Stromal cell of bone marrow (primary cell): ENCODE measurements at regions not wholly inside any gene's neighbourhood (a gene's known extent, or its start where the extent isn't known, plus 50 kb on each side); places are given as distances from the start of the nearest gene placed in this dataset.
"Not testable (repeated sequence)": the region's sequence is repeated elsewhere in the genome, so short reads cannot be mapped to it uniquely, and the experiment has no call there.

Experiments used
- DNase-seq: peaks from one replicate; pipeline ENCODE4 v3.0.0-alpha.2; 2012; ENCODE audit warnings: low read depth

DNA sequence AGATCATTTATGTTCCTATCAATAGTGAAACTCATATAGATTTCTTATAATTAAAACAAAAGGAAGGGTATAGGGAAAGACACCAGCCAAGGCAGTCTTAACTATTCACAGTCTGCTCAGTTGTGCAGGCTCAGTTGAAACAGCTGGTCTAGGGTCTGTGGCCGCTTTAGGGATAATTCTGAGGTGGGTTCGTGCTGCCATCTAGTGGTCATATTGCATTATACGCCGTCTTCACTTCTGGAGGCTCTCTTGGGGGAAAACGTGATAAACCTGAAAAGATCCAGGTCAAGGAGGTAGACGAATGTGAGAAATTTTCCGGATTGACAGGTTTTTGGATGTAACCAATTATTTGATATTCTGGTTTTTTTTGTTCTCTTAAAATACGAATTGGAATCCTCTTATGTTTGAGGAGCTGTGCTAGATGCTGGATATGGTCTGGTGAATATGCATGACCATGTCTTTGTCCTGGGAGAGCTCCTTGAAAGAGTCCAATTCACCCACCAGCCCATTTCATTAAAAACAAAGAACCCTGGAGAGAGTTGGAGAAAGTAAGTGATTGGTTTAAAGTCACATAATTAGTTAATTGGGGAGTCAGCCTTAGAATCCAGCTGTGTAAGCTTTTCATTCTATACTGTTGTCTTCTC is 492.4 kb downstream of the PLCL1 start:
- DNase-seq = peak; percentile 18

DNA sequence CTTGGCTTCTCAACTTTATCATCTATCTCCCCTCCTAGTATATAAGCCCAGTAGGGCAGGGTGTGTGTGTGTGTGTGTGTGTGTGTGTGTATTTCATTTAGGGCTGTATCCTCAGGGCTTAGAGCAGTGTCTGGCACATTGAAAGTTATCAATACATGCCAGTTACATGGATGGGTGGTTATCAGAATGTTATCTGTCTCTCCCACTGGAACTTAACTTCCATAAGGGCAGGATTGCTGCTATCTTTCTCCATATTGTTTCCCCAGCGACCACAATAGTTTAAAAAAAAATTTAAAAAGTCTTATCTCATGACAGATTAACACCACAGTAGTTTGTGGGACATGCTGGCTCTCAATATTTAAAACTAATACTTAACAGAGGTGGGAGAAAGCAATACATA is 488.9 kb downstream of the PLCL1 start:
- DNase-seq = no peak

DNA sequence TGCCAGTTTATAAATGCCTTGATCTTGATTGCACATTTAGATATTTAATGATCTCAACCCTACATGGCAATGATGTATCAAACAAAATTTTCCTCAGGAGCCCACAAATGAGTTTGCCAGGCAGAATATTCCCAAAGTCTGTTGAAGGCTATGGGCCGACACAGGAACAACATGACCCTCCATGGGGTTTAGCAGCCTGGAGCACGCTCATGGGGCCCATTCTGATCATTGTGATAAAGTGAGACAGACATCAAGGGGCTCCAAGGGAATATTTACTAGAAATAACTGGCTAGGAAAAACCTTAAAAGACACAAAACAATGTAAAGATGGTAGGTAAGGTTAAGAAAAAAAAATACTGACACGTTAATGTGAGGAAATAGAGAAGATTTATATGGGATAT is 485.4 kb downstream of the PLCL1 start:
- no peak for DNase-seq

DNA sequence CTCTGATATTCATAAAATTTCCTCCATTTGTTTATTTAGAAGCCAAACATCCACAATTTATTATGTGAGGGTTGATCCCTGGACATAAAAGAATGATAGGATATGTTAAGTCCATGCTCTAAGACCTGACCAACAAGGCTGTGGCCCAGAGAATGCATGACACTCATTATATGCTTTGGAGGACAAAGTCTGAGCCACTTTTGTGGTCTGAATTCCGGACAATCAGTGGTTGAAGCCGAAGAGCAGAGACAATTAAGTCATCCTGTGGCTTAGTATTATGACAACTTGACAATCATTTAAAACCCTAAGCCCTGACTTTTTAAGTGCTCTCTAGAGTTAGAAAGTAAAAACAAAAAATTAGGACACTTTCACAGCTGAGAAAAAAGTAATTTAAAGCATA is 483.3 kb downstream of the PLCL1 start:
- DNase-seq = no peak

DNA sequence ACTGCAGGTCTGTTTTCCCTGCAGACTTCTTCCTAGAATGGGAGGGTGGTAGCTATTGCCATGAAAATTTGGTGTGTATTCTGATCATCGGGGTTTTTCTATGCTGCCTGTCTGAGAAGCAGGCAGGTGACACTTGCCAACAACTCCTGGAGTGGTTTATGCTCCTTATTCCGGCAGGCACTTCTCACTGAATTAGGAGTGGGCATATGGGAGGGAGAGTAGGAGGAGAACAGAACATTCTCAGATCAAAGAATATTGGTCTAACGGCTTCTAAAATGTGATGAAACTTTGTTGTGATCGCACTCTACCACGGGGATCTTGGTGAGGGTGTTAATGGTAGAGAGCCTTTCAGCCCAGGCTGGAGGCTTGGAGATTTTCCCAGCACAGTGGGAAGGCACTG is 480.8 kb downstream of the PLCL1 start:
- DNase-seq = no peak

DNA sequence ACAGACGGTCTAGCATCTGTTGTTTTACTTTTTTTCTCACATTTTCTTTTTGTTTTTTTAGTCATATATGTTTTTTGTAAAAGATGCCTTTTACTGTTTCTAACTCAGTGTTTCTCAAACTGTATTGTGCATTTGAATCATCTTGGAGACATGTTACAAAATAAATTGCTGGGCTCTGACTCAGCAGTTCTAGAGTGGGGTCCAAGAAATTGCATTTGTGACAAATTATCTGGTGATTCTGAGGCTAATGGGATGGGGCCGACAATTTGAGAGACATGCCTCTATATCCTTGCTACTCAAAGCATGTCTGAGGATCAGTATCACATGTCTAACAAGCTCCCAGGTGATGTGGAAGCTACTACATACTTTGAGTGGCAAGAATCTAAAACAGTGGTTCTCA is 478.8 kb downstream of the PLCL1 start:
- peak; percentile 34 for DNase-seq

DNA sequence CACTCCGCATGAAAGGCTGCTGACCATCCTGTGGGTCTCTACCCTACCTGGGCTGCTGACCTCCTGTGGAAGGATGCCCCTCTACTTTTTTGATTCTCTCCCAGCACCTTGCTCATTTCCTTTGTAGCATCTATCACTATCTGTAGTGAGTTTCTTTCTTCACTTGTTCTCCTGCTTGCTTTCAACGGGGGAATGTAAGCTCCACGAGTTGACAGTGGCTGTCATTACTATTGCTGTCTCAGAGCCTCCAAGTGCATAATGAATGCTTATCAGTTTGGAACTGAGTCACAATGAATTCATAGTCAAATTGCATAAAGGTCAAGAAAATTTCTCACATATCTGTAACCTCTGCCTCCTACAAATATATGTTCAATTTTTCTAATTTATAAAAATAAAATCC is 477.7 kb downstream of the PLCL1 start:
- DNase-seq = no peak

DNA sequence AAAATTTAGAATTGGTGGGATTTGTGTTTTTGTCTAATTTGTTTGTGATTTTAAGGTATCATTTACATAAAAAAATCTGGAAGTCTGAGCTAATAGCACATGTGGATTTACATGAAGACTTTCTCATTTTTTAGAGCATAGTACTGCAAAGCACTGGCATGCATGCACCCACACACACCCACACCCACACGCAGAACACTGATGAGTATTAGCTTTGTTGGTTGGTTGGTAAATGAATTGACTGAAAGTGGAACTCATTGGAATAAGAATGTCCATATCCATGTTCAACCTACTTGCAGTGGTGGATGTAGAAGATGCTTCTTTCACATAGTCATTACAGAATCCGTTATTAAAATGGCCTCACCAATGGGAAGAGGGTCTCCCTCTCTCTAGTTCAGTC is 475.8 kb downstream of the PLCL1 start:
- DNase-seq = no peak

DNA sequence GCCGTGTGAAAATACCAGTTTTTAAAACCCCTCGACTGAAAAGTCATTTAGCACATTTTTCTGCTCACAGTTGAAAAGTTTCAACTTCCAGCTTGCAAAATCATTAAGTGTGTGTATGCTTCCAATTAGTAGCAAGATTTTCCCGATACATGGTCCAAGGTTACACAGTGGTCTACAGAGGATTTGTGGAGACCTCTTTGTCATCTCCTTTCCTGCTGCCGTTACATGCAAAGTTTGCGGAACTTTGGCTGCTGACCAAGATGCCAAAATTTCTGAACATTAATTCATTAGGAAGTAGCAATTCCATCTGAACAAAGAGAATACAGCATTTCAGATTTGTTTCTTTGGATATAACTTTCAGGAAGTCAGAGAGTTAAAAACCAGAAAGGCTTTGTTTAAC is 474.6 kb downstream of the PLCL1 start:
- no peak for DNase-seq

DNA sequence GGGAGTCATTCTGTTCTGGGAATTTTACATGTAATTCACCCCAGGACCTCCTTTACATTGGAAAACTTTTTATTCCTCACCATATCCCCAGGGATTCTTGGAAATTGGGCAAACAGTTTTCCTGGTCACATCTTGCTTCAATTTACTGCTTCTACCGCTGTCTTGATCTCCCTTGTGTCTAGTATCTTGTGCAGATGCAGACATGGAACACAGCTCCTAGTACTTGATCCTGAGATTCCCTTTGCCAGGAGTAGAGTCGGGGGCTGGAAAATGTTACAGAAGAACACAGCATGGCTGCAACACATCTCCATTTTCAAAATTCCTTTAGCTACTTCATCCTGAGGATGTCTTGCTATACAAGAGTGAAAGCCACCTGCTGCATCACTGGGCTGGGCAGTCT is 472.8 kb downstream of the PLCL1 start:
- no peak for DNase-seq

DNA sequence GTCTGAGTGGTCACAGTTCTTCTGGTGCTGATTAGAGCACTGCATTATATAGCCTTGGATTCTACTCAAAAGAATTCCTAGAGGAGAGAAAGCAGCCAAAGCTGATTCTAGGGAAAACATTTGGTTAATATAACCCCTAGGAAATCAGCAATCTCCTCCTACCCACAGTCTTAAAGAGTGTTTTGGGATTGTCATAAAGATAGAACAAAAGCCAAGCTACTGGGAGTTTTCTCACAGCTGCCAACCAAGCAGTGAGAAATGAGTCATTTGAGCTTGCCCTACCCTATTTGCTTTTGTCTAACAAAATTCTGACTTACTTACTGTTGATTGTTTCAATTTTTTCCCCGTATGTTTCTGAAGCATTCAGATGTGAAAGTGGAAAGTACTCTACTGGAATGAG is 469.3 kb downstream of the PLCL1 start:
- DNase-seq = peak; percentile 62

DNA sequence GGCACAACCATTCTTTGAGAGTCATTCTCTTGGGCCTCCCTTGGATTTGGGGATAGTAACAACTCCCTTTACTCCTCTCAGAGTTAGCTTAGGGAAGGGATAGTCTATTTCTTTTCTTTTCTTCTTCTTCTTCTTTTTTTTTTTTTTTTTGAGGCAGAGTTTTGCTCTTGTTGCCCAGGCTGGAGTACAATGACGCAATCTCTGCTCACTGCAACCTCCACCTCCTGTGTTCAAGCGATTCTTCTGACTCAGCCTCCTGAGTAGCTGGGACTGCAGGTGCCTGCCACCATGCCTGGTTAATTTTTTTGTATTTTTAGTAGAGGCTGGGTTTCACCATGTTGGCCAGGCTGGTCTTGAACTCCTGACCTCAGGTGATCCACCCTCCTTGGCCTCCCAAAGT is 465.8 kb downstream of the PLCL1 start:
- not testable (repeated sequence) for DNase-seq

DNA sequence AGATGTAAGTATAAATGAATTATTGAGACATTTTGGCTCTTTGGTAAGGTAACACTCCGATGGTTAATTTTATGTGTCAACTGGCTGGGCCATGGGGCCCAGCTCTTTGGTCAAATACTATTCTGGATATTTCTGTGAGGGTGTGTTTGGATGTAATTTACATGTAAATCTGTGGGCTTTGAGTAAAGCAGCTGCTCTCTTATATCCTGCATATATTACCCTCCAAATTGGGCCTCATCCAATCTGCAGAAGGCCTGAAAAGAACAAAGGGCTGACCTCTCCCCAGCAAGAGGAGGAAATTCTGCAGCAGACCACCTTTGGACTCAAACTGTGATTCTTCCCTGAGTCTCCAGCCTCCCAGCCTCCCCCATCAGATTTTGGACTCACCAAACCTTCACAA is 464.1 kb downstream of the PLCL1 start:
- DNase-seq = no peak

DNA sequence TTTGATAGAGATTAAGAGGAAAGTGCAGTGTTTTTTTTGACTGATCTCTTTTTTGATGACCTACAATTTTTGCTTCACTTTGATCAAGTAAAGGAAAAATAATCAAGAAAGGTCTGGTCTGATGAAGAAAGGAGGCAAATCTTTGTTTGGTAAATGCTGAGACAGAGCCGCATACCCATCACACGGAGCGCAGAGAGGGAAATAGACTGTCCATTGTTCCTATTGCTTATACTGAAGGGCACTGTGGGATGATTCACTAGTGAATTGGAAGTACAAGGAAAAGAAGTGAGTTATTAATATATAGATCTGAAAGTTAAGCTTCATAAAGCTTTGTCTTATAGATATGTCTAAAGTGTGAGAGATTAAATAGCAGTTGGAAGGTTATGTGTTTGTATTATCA is 455.1 kb downstream of the PLCL1 start:
- no peak for DNase-seq

DNA sequence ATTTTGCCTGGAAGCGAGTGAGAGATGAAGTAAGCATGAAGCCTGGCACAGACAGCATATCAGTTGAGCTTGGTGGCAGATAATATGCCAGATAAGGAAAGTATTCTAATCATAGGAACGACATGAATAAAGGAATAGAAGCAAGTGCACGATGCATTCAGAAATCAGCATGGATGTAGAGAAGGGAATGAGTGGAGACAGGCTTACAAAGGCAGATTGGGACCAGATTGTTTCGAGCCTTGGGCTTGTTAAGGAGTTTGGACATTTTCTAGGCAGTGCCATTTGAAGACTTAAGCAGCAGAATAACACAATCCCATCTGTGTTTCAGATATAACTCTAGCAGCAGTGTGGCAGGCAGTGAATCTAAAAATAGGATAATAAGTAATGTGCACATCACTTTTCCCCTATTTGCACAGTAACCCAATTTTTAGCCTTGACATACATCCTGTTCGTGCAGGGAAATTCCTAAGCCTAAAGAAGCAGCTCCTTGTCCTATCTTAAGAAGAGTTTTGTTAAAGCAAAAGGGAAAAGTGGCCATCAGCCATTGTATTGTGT is 450.2 kb downstream of the PLCL1 start:
- DNase-seq = no peak

DNA sequence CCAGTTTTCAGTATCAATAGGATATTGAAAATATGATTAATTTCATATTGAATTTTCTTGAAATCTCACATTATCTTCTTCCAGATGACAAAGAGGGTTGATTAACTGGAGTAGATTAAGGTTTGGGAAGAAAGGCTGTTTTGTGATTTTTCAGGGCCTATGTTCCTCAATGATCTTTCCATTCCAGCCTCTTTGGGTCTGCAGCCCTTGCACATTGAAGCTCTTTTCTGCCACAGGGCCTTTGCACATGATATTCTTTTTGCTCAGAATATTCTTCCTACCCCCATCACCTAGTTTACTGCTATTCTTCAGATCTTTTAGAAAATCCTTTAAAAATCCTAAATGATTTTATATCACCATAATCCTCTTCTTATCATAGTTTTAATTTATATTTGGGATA is 449.6 kb downstream of the PLCL1 start:
- DNase-seq = no peak

DNA sequence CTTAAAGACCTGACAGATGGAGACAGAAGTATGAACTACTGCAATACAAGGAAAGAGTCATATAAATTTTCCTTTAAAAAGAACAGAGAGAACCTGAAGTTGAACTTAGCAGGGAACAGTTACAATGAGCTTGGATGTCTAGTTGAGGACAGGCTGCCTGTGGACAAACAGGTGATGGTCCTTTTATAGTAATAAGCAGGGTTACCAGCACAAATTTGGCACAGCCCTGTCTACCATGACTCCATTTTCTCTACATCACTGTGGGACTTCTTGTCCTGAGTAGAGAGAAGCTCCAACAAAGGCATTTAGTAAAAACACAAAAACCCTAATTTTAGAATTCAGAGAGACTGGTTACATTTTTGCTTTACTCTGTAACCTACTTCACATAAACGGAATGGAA is 448.1 kb downstream of the PLCL1 start:
- no peak for DNase-seq

DNA sequence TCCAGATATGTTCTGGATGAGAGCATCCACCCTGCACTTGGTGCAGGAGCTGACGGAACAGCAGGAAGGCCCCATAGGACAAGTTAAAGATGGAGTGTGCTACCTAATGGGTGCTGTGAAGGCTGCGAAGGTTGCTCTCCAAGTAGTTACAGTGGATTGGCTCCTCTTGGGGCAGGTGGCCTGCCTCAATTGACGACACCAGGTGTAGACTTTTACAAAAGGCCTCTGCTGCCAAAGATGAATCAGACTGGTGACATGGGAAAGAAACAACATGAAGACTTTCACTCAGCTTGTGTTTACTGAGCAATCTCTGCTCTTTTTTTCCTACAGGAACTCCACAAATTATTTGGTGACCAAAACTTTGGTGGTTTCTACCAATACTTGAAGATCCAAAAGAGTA is 437.7 kb downstream of the PLCL1 start:
- DNase-seq = no peak

DNA sequence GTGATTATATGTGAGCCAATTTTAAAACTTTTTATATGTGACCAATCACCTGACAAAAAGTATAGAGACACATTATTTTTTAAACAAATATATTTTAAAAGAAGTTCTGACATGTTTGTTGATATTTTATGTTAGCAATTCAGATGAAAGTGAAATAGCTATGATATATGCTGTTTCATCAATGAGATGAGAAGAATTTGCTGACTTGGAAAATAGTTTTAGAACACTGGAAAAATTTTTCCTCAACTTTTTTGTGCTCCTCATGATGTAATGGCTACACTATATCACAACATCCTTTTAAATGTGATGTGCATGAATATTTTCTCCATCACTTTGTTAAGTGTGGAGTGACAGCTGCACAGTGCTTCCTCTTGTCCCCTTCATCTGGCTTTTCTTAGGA is 434.0 kb downstream of the PLCL1 start:
- no peak for DNase-seq

DNA sequence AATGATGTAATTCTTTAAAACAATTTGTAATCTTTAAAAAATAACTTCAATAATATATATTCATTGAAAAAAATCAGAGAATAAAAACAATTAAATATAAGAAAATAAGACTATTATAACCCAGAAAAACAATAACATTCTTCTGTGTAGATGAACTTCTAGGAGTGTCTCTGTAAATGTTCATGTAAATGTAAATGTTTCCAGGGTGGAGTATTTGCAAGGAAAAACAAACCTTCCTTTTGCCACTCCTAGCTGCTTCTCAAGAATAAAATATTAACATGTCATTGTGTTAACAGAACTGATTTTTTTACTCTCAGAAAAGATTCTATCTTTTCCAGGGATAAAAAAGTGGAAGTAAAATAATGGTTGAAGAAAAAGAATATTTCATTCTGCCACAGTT is 431.9 kb downstream of the PLCL1 start:
- no peak for DNase-seq

DNA sequence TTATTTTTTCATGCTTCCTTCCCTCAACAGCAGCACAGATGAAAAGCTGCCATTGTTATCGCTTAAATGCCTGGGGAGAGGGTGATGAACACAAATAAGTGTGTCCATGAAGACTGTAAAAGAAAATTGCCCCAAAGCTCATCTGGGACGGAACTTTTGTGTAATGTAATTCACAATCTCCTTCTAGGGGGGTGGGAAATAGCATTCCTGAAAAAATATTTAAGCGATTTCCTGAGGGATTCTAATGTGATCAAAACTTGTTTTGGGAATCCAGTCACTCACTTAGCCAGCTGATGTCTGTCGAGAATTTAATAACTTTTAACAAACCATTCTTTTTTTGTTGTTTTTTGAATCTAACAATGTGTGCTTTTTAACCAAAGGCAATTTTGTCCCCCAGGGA is 427.9 kb downstream of the PLCL1 start:
- no peak for DNase-seq

DNA sequence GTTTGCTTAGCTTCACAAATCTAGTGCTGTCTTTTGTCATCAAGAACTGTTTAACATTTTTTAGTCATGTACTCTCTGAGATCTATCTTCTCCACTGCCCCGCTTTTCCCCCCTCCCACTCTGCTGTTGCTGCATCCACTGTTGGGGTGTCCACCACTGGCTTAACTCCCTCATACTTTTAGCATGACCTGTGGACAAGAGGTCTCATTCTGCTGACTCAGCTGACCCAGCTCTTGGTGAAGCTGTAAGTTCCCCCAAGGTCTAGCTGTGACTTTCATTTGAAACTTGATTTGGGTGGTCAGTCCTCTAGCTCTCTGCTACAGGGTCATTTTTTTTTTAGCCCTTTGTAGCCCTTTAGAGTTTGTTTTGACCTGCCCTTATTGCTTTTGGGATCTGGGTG is 427.2 kb downstream of the PLCL1 start:
- no peak for DNase-seq

DNA sequence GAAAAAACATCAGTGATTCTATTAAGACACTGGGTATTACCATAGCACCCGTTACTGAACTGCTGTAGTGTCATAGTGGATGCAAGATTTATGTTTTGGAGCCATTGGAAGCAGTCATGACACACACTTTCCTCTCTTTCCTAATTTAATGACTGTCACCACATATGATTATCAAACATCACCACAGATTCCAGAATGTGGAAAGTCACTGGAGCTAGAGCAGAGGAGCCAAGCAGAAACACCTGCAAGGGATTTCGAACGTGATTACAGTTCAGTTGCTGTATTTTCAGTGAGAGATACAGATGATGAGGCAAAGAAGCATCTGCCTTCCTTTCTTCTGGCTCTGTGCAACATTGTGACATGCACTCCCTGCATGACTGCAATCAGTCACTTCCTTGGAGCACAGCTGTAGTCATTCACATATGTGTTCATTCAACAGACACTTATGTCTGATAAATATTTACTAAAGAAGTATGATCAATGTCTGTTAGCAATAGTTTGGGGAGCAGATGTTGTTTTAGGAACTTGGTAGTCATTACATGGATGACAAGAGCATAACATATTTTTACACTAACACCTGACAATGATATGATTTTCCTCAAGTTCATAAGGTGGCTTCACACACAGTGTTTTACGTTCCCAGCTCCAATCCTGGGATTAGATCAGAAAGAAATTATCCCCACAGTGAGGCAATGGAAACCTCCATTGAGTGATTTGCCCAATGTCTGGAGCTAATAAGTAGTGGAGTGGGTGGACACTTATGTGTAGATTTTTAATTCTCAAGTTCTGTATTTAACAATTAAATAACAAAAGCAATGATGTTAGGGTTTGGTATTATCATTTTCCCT is 416.6 kb downstream of the PLCL1 start:
- DNase-seq = no peak

DNA sequence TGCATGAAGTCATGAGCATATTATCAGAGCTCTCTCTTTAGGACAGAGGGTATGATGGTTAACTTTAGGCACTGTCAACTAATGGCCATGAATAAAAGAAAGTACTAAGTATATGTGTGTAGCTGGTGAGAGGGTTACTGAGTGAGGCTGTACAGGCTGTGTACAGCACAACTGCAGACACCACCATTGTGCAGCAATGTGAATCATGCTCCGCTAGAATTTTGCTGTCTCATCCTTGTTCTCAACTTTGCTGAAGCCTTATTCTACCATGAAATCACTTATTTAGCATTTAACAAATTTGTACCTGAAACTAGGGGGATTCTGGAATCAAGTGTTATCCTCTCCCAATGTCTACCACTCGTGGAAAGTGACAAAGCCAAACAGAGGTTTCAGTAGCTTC is 414.9 kb downstream of the PLCL1 start:
- DNase-seq = no peak
